HL-60 (cell line): ENCODE measurements at regions not wholly inside any gene's neighbourhood (a gene's known extent, or its start where the extent isn't known, plus 50 kb on each side); places are given as distances from the start of the nearest gene placed in this dataset.

Experiments used
- DNase-seq, 2 experiments: peaks; one replicate each; pipeline ENCODE4 v3.0.0-alpha.2; 2010 to 2020; ENCODE audit warnings: low read depth in 1 of 2, low spot score in 1 of 2
- H3K27ac ChIP-seq: fragments of 250-450 bp; sonication (Bioruptor Pico); replicated peaks from 2 replicates; pipeline ENCODE4 v1.5.1; 2020; ENCODE audit warnings: mild to moderate bottlenecking, moderate library complexity
- H3K27me3 ChIP-seq: fragments of 250-450 bp; sonication (Bioruptor Pico); 2 replicates; pipeline ENCODE4 v1.5.1; 2021; ENCODE audit warnings: mild to moderate bottlenecking, moderate library complexity; ENCODE audit not compliant: insufficient read depth, poor library complexity, severe bottlenecking
- H3K4me3 ChIP-seq: replicated peaks from 2 replicates; pipeline ENCODE4 v1.5.1; 2011; ENCODE audit warnings: mild to moderate bottlenecking, control low read depth, low read length; ENCODE audit not compliant: insufficient read depth
- GABPA ChIP-seq: IDR thresholded peaks from 2 replicates; pipeline ENCODE4 v1.6.1; 2012; ENCODE audit warnings: low read depth
- POLR2AphosphoS5 ChIP-seq: IDR thresholded peaks from 2 replicates; pipeline ENCODE4 v1.6.1; 2012; ENCODE audit warnings: low read depth
- SPI1 ChIP-seq: IDR thresholded peaks from 2 replicates; pipeline ENCODE4 v1.6.1; 2012; ENCODE audit warnings: low read depth, mild to moderate bottlenecking, borderline replicate concordance
- TF ChIP-seq, protein P1 (sequence below): IDR thresholded peaks from 2 replicates; pipeline ENCODE4 v1.6.1; 2012; ENCODE audit warnings: low read depth; ENCODE audit not compliant: insufficient replicate concordance
- TF ChIP-seq, protein P2 (sequence below): IDR thresholded peaks from one replicate; pipeline ENCODE4 v1.5.1; 2011; ENCODE audit warnings: low read length, control low read depth, inconsistent platforms; ENCODE audit not compliant: insufficient read depth

DNA sequence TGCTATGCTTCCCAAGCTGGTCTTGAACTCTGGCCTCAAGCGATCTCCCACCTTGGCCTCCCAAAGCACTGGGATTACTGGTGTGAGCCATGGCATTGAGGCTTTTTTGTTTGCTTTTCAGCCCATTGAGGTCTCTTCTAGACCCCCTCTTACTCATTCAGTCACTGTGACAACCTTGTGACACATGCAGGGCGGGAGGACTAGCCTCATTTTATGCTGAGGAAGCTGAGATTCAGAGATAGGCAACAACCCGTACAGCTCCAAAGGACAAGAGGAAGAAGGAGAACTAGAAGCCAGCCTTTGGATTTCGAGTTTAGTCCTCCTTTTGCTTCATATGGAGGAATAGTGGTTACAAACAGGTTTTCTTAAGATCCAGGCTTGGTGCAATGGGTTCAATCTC, 83.9 kb upstream of the WDR26 start:
- Histone ChIP-seq H3K27ac (no peak overlapping the region), H3K4me3 (no peak overlapping the region), H3K27me3 (no peaks in the 10 kb centered on the region)
- TF ChIP-seq SPI1 (no peak), GABPA (no peak)
- TF ChIP-seq, protein P1, sequence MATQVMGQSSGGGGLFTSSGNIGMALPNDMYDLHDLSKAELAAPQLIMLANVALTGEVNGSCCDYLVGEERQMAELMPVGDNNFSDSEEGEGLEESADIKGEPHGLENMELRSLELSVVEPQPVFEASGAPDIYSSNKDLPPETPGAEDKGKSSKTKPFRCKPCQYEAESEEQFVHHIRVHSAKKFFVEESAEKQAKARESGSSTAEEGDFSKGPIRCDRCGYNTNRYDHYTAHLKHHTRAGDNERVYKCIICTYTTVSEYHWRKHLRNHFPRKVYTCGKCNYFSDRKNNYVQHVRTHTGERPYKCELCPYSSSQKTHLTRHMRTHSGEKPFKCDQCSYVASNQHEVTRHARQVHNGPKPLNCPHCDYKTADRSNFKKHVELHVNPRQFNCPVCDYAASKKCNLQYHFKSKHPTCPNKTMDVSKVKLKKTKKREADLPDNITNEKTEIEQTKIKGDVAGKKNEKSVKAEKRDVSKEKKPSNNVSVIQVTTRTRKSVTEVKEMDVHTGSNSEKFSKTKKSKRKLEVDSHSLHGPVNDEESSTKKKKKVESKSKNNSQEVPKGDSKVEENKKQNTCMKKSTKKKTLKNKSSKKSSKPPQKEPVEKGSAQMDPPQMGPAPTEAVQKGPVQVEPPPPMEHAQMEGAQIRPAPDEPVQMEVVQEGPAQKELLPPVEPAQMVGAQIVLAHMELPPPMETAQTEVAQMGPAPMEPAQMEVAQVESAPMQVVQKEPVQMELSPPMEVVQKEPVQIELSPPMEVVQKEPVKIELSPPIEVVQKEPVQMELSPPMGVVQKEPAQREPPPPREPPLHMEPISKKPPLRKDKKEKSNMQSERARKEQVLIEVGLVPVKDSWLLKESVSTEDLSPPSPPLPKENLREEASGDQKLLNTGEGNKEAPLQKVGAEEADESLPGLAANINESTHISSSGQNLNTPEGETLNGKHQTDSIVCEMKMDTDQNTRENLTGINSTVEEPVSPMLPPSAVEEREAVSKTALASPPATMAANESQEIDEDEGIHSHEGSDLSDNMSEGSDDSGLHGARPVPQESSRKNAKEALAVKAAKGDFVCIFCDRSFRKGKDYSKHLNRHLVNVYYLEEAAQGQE: no peak
- TF ChIP-seq, protein P2, sequence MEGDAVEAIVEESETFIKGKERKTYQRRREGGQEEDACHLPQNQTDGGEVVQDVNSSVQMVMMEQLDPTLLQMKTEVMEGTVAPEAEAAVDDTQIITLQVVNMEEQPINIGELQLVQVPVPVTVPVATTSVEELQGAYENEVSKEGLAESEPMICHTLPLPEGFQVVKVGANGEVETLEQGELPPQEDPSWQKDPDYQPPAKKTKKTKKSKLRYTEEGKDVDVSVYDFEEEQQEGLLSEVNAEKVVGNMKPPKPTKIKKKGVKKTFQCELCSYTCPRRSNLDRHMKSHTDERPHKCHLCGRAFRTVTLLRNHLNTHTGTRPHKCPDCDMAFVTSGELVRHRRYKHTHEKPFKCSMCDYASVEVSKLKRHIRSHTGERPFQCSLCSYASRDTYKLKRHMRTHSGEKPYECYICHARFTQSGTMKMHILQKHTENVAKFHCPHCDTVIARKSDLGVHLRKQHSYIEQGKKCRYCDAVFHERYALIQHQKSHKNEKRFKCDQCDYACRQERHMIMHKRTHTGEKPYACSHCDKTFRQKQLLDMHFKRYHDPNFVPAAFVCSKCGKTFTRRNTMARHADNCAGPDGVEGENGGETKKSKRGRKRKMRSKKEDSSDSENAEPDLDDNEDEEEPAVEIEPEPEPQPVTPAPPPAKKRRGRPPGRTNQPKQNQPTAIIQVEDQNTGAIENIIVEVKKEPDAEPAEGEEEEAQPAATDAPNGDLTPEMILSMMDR: no peak
- DNase-seq: no peak

DNA sequence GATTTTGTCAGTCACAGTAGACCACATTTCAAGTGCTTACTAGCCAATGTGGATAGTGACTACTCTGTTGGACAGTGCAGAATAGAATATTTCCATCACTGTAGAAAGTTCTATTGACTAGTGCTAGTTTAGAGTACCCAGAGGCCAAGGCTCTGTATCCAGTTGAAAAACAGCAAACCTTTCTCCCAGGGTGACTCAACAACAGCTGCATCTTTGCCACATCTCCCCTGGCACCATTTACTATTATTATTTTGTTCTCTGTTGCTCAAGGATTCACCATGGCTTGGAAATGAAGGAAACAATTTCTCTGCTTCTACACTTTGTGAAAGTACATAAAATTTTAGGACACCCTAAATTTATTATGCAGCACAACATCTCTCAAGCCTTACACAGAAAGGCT, 85.3 kb upstream of the WDR26 start:
- no peak overlapping the region for H3K4me3 ChIP-seq
- no peaks in the 10 kb centered on the region for H3K27me3 ChIP-seq
- DNase-seq: no peak
- TF ChIP-seq, protein P1: no peak
- TF ChIP-seq SPI1 (no peak), GABPA (no peak), POLR2AphosphoS5 (no peak)
- TF ChIP-seq, protein P2: no peak
- no peak overlapping the region for H3K27ac ChIP-seq

DNA sequence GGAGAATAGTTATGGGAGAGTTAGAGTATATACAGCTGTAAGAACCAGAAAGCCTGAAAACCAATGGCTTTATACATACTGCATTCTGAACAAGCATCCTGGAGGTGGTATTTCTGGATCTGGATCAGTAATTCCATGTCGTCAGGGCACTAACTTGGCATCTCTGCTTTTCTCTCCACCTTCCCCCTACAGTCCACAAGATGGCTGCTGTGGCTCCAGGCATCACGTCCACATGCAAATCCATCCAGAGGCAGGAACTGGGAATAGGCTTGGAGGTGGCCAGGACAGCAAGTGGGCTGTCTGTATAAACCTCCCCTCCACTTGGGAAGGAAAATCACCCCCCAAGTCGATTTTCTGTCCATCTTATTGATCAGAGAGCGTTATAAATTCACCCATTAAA, 86.2 kb upstream of the WDR26 start:
- no peak for DNase-seq

More for the DNA sequence above, 86.2 kb upstream of the WDR26 start:
- TF ChIP-seq, protein P2: no peak
- TF ChIP-seq, protein P1: no peak
- TF ChIP-seq SPI1: no peak
- TF ChIP-seq POLR2AphosphoS5: no peak
- TF ChIP-seq GABPA: no peak
- Histone ChIP-seq H3K27ac (no peak overlapping the region), H3K4me3 (no peak overlapping the region), H3K27me3 (no peaks in the 10 kb centered on the region)
